HG03060 (cell line): ENCODE measurements at regions not wholly inside any gene's neighbourhood (a gene's known extent, or its start where the extent isn't known, plus 50 kb on each side); places are given as distances from the start of the nearest gene placed in this dataset.

Source experiments
- ATAC-seq: cut with Tn5 transposase; IDR thresholded peaks from one replicate; pipeline ENCODE4 v1.9.1; 2021; ENCODE audit warnings: low read depth, moderate number of reproducible peaks; ENCODE audit not compliant: unreplicated experiment

DNA sequence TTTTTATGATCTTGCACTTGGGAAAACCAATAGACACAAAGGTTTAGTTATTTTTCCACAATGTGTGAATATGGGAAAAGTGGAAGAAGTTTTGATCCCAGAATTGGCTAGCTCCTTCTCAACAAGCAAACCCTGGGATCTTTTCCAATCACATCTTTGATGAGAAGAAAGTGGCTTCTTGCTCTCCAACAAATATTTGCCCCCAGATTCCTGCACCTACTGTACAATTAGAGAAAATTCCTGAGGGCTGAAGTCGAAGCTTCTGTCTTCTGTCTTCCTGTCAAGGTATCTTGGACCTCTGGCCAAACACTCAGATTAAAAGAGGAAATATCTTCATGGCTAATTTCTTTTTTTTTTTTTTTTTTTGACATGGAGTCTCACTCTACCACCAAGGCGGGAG, 113.1 kb upstream of the SLC45A1 start:
- no peak for ATAC-seq

GRCh38 chr1:8203551-8203950, 114.4 kb upstream of the SLC45A1 start:
- ATAC-seq, result no peak

DNA sequence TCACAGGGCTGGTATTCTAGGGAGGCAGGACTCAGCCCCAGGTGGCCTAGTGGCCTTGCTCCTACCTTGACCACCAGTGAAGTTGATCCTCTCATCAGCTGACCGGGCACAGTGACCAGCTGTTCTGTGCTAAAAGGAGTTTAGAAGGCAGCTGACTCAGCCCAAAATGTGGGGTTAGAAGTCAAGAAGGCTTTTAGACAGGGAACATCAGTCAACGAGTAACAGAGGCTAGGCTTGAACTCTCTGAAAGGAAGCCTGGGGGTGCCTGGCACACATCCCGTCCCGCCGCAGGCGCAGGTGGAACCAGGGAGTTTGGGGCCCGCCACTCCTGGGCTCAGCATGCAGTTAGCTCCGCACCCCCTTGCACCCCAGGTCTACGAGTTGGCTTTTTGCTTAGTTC, 114.9 kb upstream of the SLC45A1 start:
- ATAC-seq, result no peak

GRCh38 chr1:8202182-8202905, 115.6 kb upstream of the SLC45A1 start:
- ATAC-seq, result no peak

GRCh38 chr1:8201331-8201861, 116.5 kb upstream of the SLC45A1 start:
- no peak for ATAC-seq

DNA sequence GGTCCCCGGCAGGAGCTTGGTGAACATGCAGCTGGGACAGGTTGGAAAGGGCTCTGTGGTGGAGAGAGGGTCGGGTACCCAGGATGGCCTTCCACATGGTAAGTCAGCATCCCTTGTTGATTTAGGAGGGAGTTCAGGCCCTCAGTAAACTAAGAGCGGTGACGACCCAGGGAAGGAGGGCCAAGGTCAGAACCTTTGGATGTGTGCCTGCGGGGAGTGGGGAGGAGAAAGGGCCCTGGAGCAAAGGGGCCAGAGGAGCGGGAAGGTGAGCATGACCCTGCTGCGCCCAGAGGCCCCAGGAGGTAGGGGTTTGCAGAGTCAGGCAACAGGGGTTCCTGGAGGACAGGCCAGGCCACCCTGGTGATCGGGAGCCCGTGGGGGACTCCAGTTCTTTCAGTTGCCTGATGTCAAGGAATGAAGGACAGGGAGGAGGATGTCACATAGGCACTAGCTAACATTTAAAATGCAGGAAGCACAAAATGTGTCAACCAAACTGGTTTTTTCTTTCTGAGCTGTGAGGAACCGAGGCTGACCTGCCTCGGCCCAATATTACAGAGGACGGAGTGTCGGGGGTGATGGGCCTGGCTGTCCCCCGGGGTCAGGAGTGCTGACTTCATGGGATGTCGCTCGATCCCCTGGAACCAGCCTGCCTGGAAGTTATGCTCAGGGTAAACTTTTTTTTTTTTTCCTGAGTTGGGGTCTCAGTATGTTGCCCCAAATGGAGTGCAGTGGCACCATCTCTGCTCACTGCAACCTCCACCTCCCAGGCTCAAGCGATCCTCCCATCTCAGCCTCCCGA, 117.4 kb upstream of the SLC45A1 start:
- ATAC-seq, result no peak

DNA sequence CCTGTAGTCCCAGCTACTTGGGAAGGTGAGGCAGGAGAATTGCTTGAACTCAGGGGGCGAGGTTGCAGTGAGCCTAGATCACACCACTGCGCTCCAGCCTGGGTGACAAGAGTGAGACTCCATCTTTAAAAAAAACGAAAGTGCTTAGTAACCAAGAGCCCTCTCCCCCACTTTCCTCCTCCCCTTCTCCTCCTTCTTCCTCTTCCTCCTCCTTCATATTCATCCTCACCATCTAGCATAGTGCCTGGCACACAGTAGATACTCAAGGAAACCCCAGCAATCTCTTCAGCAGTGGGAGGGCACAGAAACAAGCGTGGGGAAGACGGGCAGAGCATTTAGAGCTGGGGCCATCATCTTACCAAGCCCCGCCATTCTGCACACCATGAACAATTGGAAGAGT, 119.4 kb upstream of the SLC45A1 start:
- ATAC-seq, result no peak

- no peak for ATAC-seq
Measured at GRCh38 chr1:8197493-8198282, 120.2 kb upstream of the SLC45A1 start.

DNA sequence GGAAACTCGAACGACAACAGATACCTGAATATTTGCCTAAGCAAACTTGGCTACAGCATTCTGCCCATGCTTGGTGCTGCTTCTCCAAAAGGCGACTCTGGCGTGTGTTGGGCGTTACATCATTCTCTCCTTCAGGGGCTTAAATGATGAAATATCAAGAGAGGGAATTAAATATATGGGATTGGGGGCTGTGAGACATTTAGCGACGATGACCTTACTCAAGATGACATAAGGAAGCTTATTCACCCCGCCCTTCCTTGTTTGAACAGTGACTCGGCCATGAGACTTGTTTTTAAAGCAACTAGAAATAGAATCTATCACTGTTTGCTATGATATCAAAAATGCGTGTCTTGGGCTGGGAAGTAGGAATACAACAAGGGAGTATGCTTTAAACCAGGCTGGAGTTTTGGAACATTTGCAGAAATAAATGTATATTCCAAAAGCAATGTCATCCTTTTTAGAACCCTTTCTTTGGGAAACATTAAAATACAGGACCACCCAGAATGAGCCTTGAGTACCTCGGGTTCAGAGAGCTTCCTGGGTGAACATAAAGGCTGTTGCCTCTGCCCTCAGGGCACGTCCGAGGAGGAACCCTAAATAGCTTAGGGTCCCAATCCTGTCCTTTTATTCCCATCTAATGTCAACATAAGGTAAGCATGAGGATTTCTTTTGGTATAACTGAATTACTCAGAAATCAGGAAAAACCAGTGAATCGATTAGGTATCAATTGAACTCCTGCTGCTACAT, 123.3 kb upstream of the SLC45A1 start:
- ATAC-seq, result no peak

DNA sequence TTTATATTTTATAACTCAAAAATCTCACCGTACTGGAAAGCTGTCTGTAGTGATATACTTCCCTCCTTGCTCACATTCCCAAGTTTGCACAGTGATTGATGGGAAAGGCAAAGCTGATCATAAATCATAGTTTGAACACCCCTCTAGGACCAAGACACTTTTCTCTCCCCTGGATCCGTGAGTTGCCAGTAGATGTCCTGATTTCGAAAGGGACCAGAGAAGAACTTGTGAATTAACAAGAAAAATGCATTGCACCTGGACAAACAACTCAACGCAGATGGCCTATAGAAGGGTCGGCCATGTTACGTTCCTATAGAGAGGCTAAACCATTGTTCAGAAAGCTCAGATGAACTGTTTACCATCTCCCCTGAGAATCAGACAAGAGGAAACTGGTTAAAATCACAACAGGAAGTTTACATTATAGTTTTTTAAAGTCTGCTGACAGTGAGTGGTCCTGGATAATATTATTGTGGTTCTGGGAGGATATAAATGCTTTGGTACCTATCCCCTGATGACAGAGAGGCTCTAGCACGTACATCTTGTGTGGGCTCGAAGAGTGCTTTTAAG, 124.0 kb upstream of the SLC45A1 start:
- no peak for ATAC-seq

DNA sequence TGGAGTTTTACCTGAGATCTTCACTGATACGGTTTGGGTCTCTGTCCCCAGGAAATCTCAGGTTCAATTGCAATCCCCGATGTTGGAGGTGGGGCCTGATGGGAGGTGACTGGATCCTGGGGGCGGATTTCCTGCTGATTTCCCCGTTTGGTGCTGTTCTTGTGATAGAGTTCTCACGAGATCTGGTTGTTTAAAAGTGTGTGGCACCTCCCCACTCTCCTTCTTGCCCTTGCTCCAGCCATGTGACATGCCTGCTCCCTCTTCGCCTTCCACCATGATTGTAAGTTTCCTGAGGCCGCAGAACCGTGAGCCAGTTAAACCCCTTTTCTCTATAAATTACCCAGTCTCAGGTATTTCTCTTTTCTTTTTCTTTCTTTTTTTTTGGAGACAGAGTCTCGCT, 126.4 kb upstream of the SLC45A1 start:
- ATAC-seq, result no peak

GRCh38 chr1:8189931-8190483, 127.9 kb upstream of the SLC45A1 start:
- ATAC-seq, result no peak

- no peak for ATAC-seq
Measured at GRCh38 chr1:8185400-8185799, 132.5 kb upstream of the SLC45A1 start.

- no peak for ATAC-seq
Measured at GRCh38 chr1:8184301-8184700, 133.6 kb upstream of the SLC45A1 start.

DNA sequence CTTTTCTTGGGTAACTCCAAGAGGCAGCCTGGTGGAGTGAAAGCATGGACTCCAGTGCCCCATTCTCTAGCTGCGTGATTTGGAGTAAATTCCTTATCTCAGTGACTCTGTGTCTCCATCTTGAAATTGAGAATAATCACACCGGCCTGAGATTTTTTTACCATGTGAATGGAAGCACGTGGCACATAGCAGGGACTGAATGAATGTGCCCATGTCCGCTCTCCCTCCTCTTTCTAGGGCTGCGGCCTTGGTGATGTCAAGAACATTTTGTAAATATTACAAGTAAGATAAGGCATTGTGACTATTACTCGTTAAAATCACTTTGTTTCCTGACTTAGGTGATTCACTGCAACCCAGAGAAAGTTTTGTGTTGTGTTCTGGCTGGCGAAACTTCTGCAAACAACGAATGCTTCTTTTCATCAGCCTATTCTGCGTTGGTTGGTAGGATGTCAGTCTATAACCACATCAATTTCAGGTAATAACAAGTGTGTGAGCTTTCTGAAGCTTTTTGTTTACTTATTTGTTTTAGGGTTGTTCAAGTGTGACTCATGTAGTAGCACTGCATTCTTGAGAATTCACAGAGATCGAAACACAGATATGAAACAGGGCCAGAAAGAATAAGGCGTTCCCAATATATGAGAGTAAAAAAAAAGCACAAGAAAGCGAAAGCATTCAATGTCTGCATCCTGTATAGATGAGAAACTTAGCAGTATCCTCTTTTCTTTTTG, 135.7 kb upstream of the SLC45A1 start:
- no peak for ATAC-seq

GRCh38 chr1:8179132-8179793, 138.7 kb upstream of the SLC45A1 start:
- ATAC-seq, result no peak

GRCh38 chr1:8176279-8176678, 141.6 kb upstream of the SLC45A1 start:
- ATAC-seq, result no peak

DNA sequence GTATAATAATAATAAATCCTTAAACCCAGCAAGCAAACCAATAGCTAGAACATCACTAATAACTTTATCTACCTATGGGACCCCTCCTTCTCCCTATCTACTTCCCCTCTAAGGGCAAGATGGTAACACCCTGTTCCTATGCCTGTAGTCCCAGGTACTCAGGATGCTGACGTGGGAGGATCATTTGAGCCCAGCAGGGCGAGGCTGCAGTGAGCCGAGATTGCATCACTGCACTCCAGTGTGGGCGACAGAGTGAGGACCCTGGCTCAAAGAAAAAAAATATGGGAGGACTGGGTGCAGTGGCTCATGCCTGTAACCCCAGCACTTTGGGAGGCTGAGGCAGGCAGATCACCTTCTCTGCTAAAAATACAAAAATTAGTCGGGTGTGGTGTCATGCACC, 143.1 kb upstream of the SLC45A1 start:
- no peak for ATAC-seq
